ENCODE measurements at regions not wholly inside any gene's neighbourhood (a gene's known extent, or its start where the extent isn't known, plus 50 kb on each side); places are given as distances from the start of the nearest gene placed in this dataset.

DNA sequence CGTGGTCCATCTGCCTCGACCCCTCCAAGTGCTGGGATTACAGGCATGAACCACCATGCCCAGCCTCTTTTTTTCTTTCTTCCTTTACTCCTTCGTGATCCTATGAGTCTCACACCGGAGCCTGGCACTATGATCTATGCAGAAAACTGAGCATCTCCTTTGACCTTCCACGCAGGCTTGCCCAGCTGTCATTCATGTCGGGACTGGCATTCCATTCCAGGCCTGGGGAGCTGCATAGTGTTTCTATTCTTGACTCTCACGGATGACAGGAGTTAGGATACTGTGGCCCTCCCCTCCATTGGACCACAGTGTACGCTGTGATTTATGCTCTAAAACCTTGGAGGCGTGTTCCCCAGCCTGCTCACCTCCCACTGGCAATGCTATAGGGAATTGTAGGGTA lies 611.8 kb downstream of the BRD1 start:
- no peak for TF ChIP-seq CTCF (IDR thresholded peaks at IDR 0.05; ENCODE audit: insufficient read depth, low read length, poor library complexity, severe bottlenecking)
- TF ChIP-seq EZH2phosphoT487 (conservative IDR thresholded peaks at IDR 0.05; ENCODE audit: low read length): no peak
